HEK293 (cell line): ENCODE measurements at regions not wholly inside any gene's neighbourhood (a gene's known extent, or its start where the extent isn't known, plus 50 kb on each side); places are given as distances from the start of the nearest gene placed in this dataset.

Experiments used
- CTCF ChIA-PET: fragments of 350-600 bp; formaldehyde crosslinking; extraction: SDS; loops from one replicate; lab custom pipeline; 2021; ENCODE audit warnings: antibody characterized with exemption; lab: Yijun Ruan, JAX
- POLR2A ChIA-PET: fragments of 300-600 bp; formaldehyde crosslinking; extraction: SDS; loops from one replicate; lab custom pipeline; 2020; ENCODE audit warnings: antibody characterized with exemption, inconsistent platforms; lab: Yijun Ruan, JAX
- H3K27ac ChIP-seq: fragments of 200-500 bp; sonication (Bioruptor generic); 2 replicates; pipeline ENCODE4 v1.5.1; 2014; ENCODE audit warnings: low read depth, low read length, control low read depth, inconsistent platforms; ENCODE audit errors: extremely low read depth
- H3K36me3 ChIP-seq, 2 experiments: fragments of 200-500 bp in 1 of 2; sonication (Bioruptor generic) in 1 of 2; 1 replicate in 1 of 2; 2 replicates in 1 of 2; pipeline ENCODE4 v1.5.1; 2014 to 2017; ENCODE audit warnings: inconsistent platforms in 2 of 2, low read length in 2 of 2; ENCODE audit not compliant: control insufficient read depth in 2 of 2, insufficient read depth in 1 of 2
- H3K4me1 ChIP-seq: fragments of 200-500 bp; sonication (Bioruptor generic); 2 replicates; pipeline ENCODE4 v1.5.1; 2014; ENCODE audit warnings: mild to moderate bottlenecking, low read length, inconsistent platforms; ENCODE audit not compliant: control insufficient read depth, insufficient read depth
- H3K4me3 ChIP-seq: 2 replicates; pipeline ENCODE4 v1.5.1; 2011; ENCODE audit warnings: low read depth, mild to moderate bottlenecking, control low read depth, low read length, moderate library complexity
- H3K9me3 ChIP-seq: fragments of 200-500 bp; sonication (Bioruptor generic); 2 replicates; pipeline ENCODE4 v1.5.1; 2014; ENCODE audit warnings: low read depth, low read length, inconsistent platforms; ENCODE audit not compliant: control insufficient read depth, insufficient read depth
- GFI1B ChIP-seq: fragments of 450-650 bp; formaldehyde crosslinking; IDR thresholded peaks from 2 replicates; pipeline ENCODE4 v1.5.1; 2016; ENCODE audit warnings: missing biosample characterization, missing genetic modification characterization
- IKZF3 ChIP-seq: fragments of 450-650 bp; IDR thresholded peaks from 2 replicates; pipeline ENCODE4 v1.5.0; 2018; ENCODE audit warnings: missing biosample characterization, mild to moderate bottlenecking, missing genetic modification characterization, moderate library complexity
- KLF16 ChIP-seq: fragments of 450-650 bp; formaldehyde crosslinking; IDR thresholded peaks from 2 replicates; pipeline ENCODE4 v1.5.1; 2017; ENCODE audit warnings: missing biosample characterization, missing genetic modification characterization
- MEIS1 ChIP-seq: sonication (generic); formaldehyde crosslinking; IDR thresholded peaks from 2 replicates; pipeline ENCODE4 v1.8.1; 2022; ENCODE audit warnings: missing genetic modification reagents, mild to moderate bottlenecking, borderline replicate concordance
- TSHZ1 ChIP-seq: fragments of 450-650 bp; formaldehyde crosslinking; IDR thresholded peaks from 2 replicates; pipeline ENCODE4 v1.5.1; 2016; ENCODE audit warnings: missing biosample characterization, missing genetic modification characterization, borderline replicate concordance
- ZBTB1 ChIP-seq: fragments of 450-650 bp; formaldehyde crosslinking; IDR thresholded peaks from 2 replicates; pipeline ENCODE4 v1.5.1; 2016; ENCODE audit warnings: missing biosample characterization, missing genetic modification characterization
- ZNF132 ChIP-seq: fragments of 450-650 bp; formaldehyde crosslinking; IDR thresholded peaks from 2 replicates; pipeline ENCODE4 v1.5.1; 2017; ENCODE audit warnings: missing biosample characterization, missing genetic modification characterization, borderline replicate concordance
- ZNF155 ChIP-seq: fragments of 450-650 bp; formaldehyde crosslinking; IDR thresholded peaks from 2 replicates; pipeline ENCODE4 v1.5.1; 2016; ENCODE audit warnings: missing biosample characterization, missing genetic modification characterization
- ZNF174 ChIP-seq: fragments of 450-650 bp; formaldehyde crosslinking; IDR thresholded peaks from 2 replicates; pipeline ENCODE4 v1.5.0; 2017; ENCODE audit warnings: missing biosample characterization, mild to moderate bottlenecking, missing genetic modification characterization
- ZNF19 ChIP-seq: fragments of 450-650 bp; formaldehyde crosslinking; IDR thresholded peaks from 2 replicates; pipeline ENCODE4; 2016; ENCODE audit warnings: missing biosample characterization, missing genetic modification characterization, low read depth
- ZNF266 ChIP-seq: fragments of 450-650 bp; formaldehyde crosslinking; IDR thresholded peaks from 2 replicates; pipeline ENCODE4 v1.5.1; 2016; ENCODE audit warnings: missing biosample characterization, missing genetic modification characterization, low read depth
- ZNF324 ChIP-seq: fragments of 450-650 bp; formaldehyde crosslinking; IDR thresholded peaks from 2 replicates; pipeline ENCODE4 v1.5.1; 2016; ENCODE audit warnings: missing biosample characterization, missing genetic modification characterization
- ZNF37A ChIP-seq: fragments of 450-650 bp; IDR thresholded peaks from 2 replicates; pipeline ENCODE4 v1.5.1; 2018; ENCODE audit warnings: missing biosample characterization, missing genetic modification characterization
- ZNF394 ChIP-seq: fragments of 450-650 bp; formaldehyde crosslinking; IDR thresholded peaks from 2 replicates; pipeline ENCODE4 v1.5.1; 2016; ENCODE audit warnings: missing biosample characterization, missing genetic modification characterization, mild to moderate bottlenecking, moderate library complexity, borderline replicate concordance
- ZNF416 ChIP-seq: fragments of 450-650 bp; formaldehyde crosslinking; IDR thresholded peaks from 2 replicates; pipeline ENCODE4 v1.5.1; 2016; ENCODE audit warnings: missing biosample characterization, missing genetic modification characterization
- ZNF423 ChIP-seq: fragments of 450-650 bp; formaldehyde crosslinking; IDR thresholded peaks from 2 replicates; pipeline ENCODE4 v1.5.1; 2016; ENCODE audit warnings: missing biosample characterization, missing genetic modification characterization
- ZNF529 ChIP-seq: fragments of 450-650 bp; formaldehyde crosslinking; IDR thresholded peaks from 2 replicates; pipeline ENCODE4 v1.5.1; 2017; ENCODE audit warnings: missing genetic modification characterization, missing biosample characterization; ENCODE audit not compliant: insufficient replicate concordance
- ZNF561 ChIP-seq: fragments of 450-650 bp; IDR thresholded peaks from 2 replicates; pipeline ENCODE4 v1.5.1; 2018; ENCODE audit warnings: missing biosample characterization, missing genetic modification characterization, borderline replicate concordance
- ZNF624 ChIP-seq: fragments of 450-650 bp; formaldehyde crosslinking; IDR thresholded peaks from 2 replicates; pipeline ENCODE4 v1.5.1; 2017; ENCODE audit warnings: missing biosample characterization, missing genetic modification characterization
- ZNF654 ChIP-seq: fragments of 450-650 bp; formaldehyde crosslinking; IDR thresholded peaks from 2 replicates; pipeline ENCODE4 v1.5.1; 2016; ENCODE audit warnings: low read depth, missing biosample characterization, missing genetic modification characterization
- ZNF776 ChIP-seq: fragments of 450-650 bp; formaldehyde crosslinking; IDR thresholded peaks from 2 replicates; pipeline ENCODE4 v1.5.0; 2017; ENCODE audit warnings: missing biosample characterization, missing genetic modification characterization, borderline replicate concordance
- TF ChIP-seq, protein P1 (sequence below): fragments of 450-650 bp; formaldehyde crosslinking; IDR thresholded peaks from 2 replicates; pipeline ENCODE4 v1.5.1; 2016; ENCODE audit warnings: missing biosample characterization, missing genetic modification characterization
- TF ChIP-seq, protein P2 (sequence below): fragments of 450-650 bp; formaldehyde crosslinking; IDR thresholded peaks from 2 replicates; pipeline ENCODE4 v1.5.1; 2016; ENCODE audit warnings: missing biosample characterization, missing genetic modification characterization, low read depth

GRCh38 chr17:55842405-55843158, 91.7 kb downstream of the PCTP start:
- Histone ChIP-seq H3K36me3 (no peaks in the 10 kb centered on the region), H3K9me3 (no peaks in the 10 kb centered on the region), H3K4me1 (no peaks in the 10 kb centered on the region), H3K4me3 (no peak overlapping the region), H3K27ac (no peak overlapping the region)
- CTCF ChIA-PET, result no interaction called here
- POLR2A ChIA-PET, result no interaction called here
- TF ChIP-seq ZNF561 (tag by site-specific recombination) (no peak), ZBTB1 (tag by site-specific recombination) (no peak), ZNF776 (tag by site-specific recombination) (no peak), ZNF155 (no peak), ZNF624 (tag by site-specific recombination) (no peak), ZNF416 (no peak)

DNA sequence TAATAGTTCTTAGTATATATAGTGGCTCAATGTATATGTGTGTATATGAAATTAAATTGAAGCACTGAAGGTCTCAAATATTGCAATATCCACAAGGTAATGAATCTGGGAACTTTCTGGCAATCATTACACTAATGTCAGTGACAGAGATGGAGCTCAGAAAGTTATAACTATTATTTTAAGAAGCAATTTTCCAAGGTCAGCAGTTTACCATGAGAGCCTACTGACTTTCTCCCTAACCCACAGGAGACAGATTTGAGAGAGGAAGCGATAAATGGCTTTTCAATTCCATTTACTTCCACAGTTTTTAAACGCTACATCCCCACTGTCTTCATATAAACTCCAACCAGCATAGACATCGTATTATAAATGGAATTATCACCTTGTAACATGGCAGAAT, 92.9 kb downstream of the PCTP start:
- Histone ChIP-seq H3K9me3 (no peaks in the 10 kb centered on the region), H3K27ac (no peak overlapping the region)
- POLR2A ChIA-PET, result no interaction called here
- no peak for TF ChIP-seq IKZF3 (tag by site-specific recombination)
- TF ChIP-seq ZNF529 (tag by site-specific recombination), result no peak
- TF ChIP-seq MEIS1 (CRISPR knock-in tag), result no peak
- TF ChIP-seq, protein P1, sequence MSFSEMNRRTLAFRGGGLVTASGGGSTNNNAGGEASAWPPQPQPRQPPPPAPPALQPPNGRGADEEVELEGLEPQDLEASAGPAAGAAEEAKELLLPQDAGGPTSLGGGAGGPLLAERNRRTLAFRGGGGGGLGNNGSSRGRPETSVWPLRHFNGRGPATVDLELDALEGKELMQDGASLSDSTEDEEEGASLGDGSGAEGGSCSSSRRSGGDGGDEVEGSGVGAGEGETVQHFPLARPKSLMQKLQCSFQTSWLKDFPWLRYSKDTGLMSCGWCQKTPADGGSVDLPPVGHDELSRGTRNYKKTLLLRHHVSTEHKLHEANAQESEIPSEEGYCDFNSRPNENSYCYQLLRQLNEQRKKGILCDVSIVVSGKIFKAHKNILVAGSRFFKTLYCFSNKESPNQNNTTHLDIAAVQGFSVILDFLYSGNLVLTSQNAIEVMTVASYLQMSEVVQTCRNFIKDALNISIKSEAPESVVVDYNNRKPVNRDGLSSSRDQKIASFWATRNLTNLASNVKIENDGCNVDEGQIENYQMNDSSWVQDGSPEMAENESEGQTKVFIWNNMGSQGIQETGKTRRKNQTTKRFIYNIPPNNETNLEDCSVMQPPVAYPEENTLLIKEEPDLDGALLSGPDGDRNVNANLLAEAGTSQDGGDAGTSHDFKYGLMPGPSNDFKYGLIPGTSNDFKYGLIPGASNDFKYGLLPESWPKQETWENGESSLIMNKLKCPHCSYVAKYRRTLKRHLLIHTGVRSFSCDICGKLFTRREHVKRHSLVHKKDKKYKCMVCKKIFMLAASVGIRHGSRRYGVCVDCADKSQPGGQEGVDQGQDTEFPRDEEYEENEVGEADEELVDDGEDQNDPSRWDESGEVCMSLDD (tag by site-specific recombination), result no peak
- no peak for TF ChIP-seq ZNF394
- TF ChIP-seq ZNF423, result no peak
- TF ChIP-seq TSHZ1 (tag by site-specific recombination), result no peak
- TF ChIP-seq ZNF37A, result no peak
- TF ChIP-seq ZNF654, result no peak
- TF ChIP-seq ZNF19 (tag by site-specific recombination), result no peak
- TF ChIP-seq, protein P2, sequence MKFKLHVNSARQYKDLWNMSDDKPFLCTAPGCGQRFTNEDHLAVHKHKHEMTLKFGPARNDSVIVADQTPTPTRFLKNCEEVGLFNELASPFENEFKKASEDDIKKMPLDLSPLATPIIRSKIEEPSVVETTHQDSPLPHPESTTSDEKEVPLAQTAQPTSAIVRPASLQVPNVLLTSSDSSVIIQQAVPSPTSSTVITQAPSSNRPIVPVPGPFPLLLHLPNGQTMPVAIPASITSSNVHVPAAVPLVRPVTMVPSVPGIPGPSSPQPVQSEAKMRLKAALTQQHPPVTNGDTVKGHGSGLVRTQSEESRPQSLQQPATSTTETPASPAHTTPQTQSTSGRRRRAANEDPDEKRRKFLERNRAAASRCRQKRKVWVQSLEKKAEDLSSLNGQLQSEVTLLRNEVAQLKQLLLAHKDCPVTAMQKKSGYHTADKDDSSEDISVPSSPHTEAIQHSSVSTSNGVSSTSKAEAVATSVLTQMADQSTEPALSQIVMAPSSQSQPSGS (tag by site-specific recombination), result no peak
- no peak for TF ChIP-seq ZNF132 (tag by site-specific recombination)
- no peak for TF ChIP-seq ZNF266 (tag by site-specific recombination)
- TF ChIP-seq ZNF324, result no peak
- no peak for TF ChIP-seq ZNF174 (tag by site-specific recombination)
- no peak for TF ChIP-seq GFI1B
- TF ChIP-seq KLF16 (tag by site-specific recombination), result no peak
- TF ChIP-seq, all 188 proteins: peak for 0
- Histone ChIP-seq H3K4me1 (no peaks in the 10 kb centered on the region), H3K4me3 (no peak overlapping the region), H3K36me3 (no peaks in the 10 kb centered on the region)
- CTCF ChIA-PET, result interaction anchor here (0.5 kb wide), 1 partner anchor 278 kb away, joined by 4 read pairs; no protein-coding TSS in a partner anchor
